IPS DF 6.9 (cell line): ENCODE measurements at regions not wholly inside any gene's neighbourhood (a gene's known extent, or its start where the extent isn't known, plus 50 kb on each side); places are given as distances from the start of the nearest gene placed in this dataset.

Experiments used
- DNase-seq: peaks from one replicate; pipeline ENCODE4 v3.0.0-alpha.2; 2013; ENCODE audit warnings: low read depth, low spot score
- H3K27ac ChIP-seq: one replicate; pipeline ENCODE4 v1.5.1; 2013; ENCODE audit warnings: low read length, control low read depth
- H3K27me3 ChIP-seq: 2 replicates; pipeline ENCODE4 v1.6.1; 2013; ENCODE audit warnings: mild to moderate bottlenecking, low read length; ENCODE audit not compliant: control insufficient read depth, insufficient read depth
- H3K36me3 ChIP-seq: 2 replicates; pipeline ENCODE4 v1.6.1; 2013; ENCODE audit warnings: low read length; ENCODE audit not compliant: control insufficient read depth, insufficient read depth
- H3K4me1 ChIP-seq: 2 replicates; pipeline ENCODE4 v1.6.1; 2013; ENCODE audit warnings: low read length; ENCODE audit not compliant: control insufficient read depth, insufficient read depth
- H3K4me3 ChIP-seq: 2 replicates; pipeline ENCODE4 v1.5.1; 2013; ENCODE audit warnings: mild to moderate bottlenecking, low read length
- H3K9me3 ChIP-seq: 2 replicates; pipeline ENCODE4 v1.6.1; 2013; ENCODE audit warnings: low read length, inconsistent platforms; ENCODE audit not compliant: control insufficient read depth, insufficient read depth
- WGBS: extraction: QIAGEN DNeasy Blood & Tissue Kit; methylation state at CpG from one replicate; pipeline ENCODE4 v1.1.7; 2013; ENCODE audit warnings: mixed read lengths, missing lambda C conversion rate; ENCODE audit not compliant: insufficient read length, insufficient coverage; 5-methylcytosine and 5-hydroxymethylcytosine counted together

- no peak overlapping the region for H3K4me3 ChIP-seq
- H3K36me3 ChIP-seq, result no peaks in the 10 kb centered on the region
- no peaks in the 10 kb centered on the region for H3K4me1 ChIP-seq
- no peaks in the 10 kb centered on the region for H3K9me3 ChIP-seq
- H3K27ac ChIP-seq, result no peak overlapping the region
- WGBS, result no CpG with 5 or more reads among the region's 3 CpGs
- no peaks in the 10 kb centered on the region for H3K27me3 ChIP-seq
- no peak for DNase-seq
Measured at GRCh38 chr3:146881966-146882760, 277.0 kb upstream of the PLSCR5 start.

GRCh38 chr3:146881356-146881755 is 276.2 kb upstream of the PLSCR5 start:
- Histone ChIP-seq H3K9me3 (no peaks in the 10 kb centered on the region), H3K36me3 (no peaks in the 10 kb centered on the region), H3K27ac (no peak overlapping the region), H3K27me3 (no peaks in the 10 kb centered on the region), H3K4me1 (no peaks in the 10 kb centered on the region), H3K4me3 (no peak overlapping the region)
- no CpG with 5 or more reads among the region's 6 CpGs for WGBS
- no peak for DNase-seq

- Histone ChIP-seq H3K4me3 (no peak overlapping the region), H3K27me3 (no peaks in the 10 kb centered on the region), H3K36me3 (no peaks in the 10 kb centered on the region), H3K27ac (no peak overlapping the region), H3K4me1 (no peaks in the 10 kb centered on the region), H3K9me3 (no peaks in the 10 kb centered on the region)
- DNase-seq, result no peak
Measured at GRCh38 chr3:146873748-146874147, 268.6 kb upstream of the PLSCR5 start.

DNA sequence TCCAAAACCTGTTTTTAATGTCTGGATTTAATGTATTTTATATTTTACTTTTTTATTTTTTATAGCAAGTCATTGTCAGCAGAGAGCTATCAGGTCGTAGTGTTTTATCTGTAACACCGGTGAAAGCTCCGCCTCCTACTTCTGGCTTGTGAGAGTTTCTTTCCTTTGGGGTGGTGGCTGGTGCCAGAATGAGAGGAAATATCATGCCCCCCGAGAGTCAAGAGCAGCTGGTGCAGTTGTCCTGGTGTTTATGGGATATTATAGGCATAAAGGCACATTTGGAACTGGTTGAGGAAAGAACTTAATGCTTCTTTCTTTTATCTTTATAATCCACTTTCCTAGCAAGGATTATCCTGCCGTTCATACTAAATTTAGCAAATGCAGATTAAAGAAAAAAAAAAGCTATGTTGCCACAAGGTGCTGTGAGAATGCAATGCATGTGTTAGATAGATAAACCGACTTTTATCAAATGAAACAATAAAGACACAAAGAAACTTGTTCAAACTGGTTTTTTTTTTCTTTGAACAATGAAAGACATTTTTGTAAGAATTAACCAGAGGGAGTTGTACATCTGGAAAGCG is 260.1 kb upstream of the PLSCR5 start:
- no CpG with 5 or more reads among the region's 7 CpGs for WGBS
- Histone ChIP-seq H3K36me3 (no peaks in the 10 kb centered on the region), H3K27ac (no peak overlapping the region), H3K9me3 (no peaks in the 10 kb centered on the region), H3K4me1 (no peaks in the 10 kb centered on the region), H3K4me3 (no peak overlapping the region), H3K27me3 (no peaks in the 10 kb centered on the region)
- no peak for DNase-seq

GRCh38 chr3:146861262-146861661 is 256.1 kb upstream of the PLSCR5 start:
- H3K27me3 ChIP-seq, result no peaks in the 10 kb centered on the region
- no peak overlapping the region for H3K27ac ChIP-seq
- no peak overlapping the region for H3K4me3 ChIP-seq
- no peaks in the 10 kb centered on the region for H3K4me1 ChIP-seq
- 100% methylated on average over 1 of the region's 3 CpGs for WGBS
- H3K9me3 ChIP-seq, result no peaks in the 10 kb centered on the region
- no peaks in the 10 kb centered on the region for H3K36me3 ChIP-seq
- DNase-seq, result no peak

DNA sequence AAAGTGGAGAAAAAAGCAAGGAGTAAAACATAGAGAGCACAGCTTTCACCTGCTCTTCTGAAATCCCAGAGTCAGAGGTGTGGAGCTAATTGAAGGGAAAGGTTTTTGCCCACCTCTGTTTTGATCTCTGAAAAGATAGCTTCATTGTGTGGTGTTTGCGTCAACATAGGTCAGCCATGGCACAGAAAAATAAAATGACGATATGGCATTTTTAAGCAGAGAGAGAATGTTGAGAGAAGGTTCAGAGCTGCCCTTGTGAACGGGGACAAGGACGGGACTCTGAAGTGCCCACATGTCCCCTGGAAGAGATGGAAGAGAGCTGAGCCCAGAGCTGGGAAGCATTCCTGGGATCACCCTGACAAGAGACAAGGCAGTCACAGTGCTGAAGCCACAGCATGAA is 249.4 kb upstream of the PLSCR5 start:
- WGBS, result no CpG with 5 or more reads among the region's 4 CpGs

GRCh38 chr3:146851665-146852064 is 246.5 kb upstream of the PLSCR5 start:
- Histone ChIP-seq H3K27ac (no peak overlapping the region), H3K27me3 (no peaks in the 10 kb centered on the region), H3K9me3 (no peaks in the 10 kb centered on the region), H3K4me3 (no peak overlapping the region), H3K36me3 (no peaks in the 10 kb centered on the region), H3K4me1 (no peaks in the 10 kb centered on the region)
- no CpG with 5 or more reads among the region's 2 CpGs for WGBS
- no peak for DNase-seq

More for the DNA sequence above, 249.4 kb upstream of the PLSCR5 start:
- no peaks in the 10 kb centered on the region for H3K4me1 ChIP-seq
- H3K9me3 ChIP-seq, result no peaks in the 10 kb centered on the region
- no peak overlapping the region for H3K4me3 ChIP-seq
- DNase-seq, result no peak
- no peaks in the 10 kb centered on the region for H3K36me3 ChIP-seq
- H3K27ac ChIP-seq, result no peak overlapping the region
- no peaks in the 10 kb centered on the region for H3K27me3 ChIP-seq

GRCh38 chr3:146845361-146845760 is 240.2 kb upstream of the PLSCR5 start:
- WGBS, result no CpG with 5 or more reads among the region's 3 CpGs
- H3K4me3 ChIP-seq, result no peak overlapping the region
- H3K36me3 ChIP-seq, result no peaks in the 10 kb centered on the region
- no peaks in the 10 kb centered on the region for H3K4me1 ChIP-seq
- no peaks in the 10 kb centered on the region for H3K27me3 ChIP-seq
- H3K9me3 ChIP-seq, result no peaks in the 10 kb centered on the region
- no peak overlapping the region for H3K27ac ChIP-seq
- DNase-seq, result no peak

DNA sequence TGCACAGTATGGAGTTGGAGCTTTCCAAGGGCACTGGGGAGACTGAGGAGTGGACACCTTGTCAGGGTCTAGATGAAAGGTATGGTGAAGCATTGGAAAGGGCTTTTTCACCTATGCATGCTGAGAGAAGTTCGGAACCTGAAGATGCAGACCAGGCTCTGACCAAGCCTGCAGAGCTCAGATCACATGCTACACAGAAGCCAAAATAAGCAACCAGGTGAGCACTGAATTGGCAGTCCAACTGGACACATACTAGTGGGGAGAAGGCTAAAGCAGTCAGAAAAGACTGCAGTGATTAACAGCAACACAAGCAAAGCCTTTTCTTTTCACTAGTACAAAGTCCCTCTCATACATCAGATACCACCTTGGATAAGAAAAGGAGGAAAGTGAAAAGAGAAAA is 238.3 kb upstream of the PLSCR5 start:
- Histone ChIP-seq H3K4me3 (no peak overlapping the region), H3K36me3 (no peaks in the 10 kb centered on the region), H3K4me1 (no peaks in the 10 kb centered on the region), H3K9me3 (no peaks in the 10 kb centered on the region), H3K27me3 (no peaks in the 10 kb centered on the region), H3K27ac (no peak overlapping the region)
- whole genome bisulfite sequencing, result no CpG with 5 or more reads among the region's 1 CpG
- no peak for DNase-seq

- H3K4me1 ChIP-seq, result no peaks in the 10 kb centered on the region
- no peaks in the 10 kb centered on the region for H3K9me3 ChIP-seq
- no peaks in the 10 kb centered on the region for H3K36me3 ChIP-seq
- no peaks in the 10 kb centered on the region for H3K27me3 ChIP-seq
- no peak overlapping the region for H3K27ac ChIP-seq
- WGBS, result 100% methylated on average over 1 of the region's 3 CpGs
- no peak overlapping the region for H3K4me3 ChIP-seq
- no peak for DNase-seq
Measured at GRCh38 chr3:146839727-146840375, 234.7 kb upstream of the PLSCR5 start.
